Activated naive CD4-positive, alpha-beta T cell treated with Interleukin-2 at 50 U/mL for 16 hours (primary cell): ENCODE measurements at regions not wholly inside any gene's neighbourhood (a gene's known extent, or its start where the extent isn't known, plus 50 kb on each side); places are given as distances from the start of the nearest gene placed in this dataset.

ENCODE experiments used
- DNase-seq: peaks from one replicate; pipeline ENCODE4 v3.0.0-alpha.2; 2020

DNA sequence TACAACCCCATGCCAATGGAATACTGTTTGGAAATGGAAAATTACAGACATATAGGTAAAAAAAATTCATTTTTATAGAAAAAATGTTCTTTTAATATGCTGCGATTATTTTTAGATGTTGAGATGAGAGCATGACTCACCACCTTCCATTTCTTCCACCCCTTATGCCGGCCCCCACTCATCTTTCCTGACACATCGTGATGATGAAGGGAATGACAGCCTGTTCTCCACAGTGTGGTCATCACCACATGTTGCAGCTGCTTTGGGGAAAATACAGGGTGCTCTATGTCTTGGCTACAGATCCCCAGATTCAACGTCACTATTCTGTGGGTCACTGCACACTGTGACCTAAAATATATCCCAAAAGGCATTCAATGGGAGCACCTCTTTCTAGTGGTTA is 916.2 kb downstream of the METTL15 start:
- DNase-seq, result no peak

GRCh38 chr11:29023761-29024160 is 915.6 kb downstream of the METTL15 start:
- no peak for DNase-seq

GRCh38 chr11:29022676-29023075 is 914.5 kb downstream of the METTL15 start:
- DNase-seq, result no peak

DNA sequence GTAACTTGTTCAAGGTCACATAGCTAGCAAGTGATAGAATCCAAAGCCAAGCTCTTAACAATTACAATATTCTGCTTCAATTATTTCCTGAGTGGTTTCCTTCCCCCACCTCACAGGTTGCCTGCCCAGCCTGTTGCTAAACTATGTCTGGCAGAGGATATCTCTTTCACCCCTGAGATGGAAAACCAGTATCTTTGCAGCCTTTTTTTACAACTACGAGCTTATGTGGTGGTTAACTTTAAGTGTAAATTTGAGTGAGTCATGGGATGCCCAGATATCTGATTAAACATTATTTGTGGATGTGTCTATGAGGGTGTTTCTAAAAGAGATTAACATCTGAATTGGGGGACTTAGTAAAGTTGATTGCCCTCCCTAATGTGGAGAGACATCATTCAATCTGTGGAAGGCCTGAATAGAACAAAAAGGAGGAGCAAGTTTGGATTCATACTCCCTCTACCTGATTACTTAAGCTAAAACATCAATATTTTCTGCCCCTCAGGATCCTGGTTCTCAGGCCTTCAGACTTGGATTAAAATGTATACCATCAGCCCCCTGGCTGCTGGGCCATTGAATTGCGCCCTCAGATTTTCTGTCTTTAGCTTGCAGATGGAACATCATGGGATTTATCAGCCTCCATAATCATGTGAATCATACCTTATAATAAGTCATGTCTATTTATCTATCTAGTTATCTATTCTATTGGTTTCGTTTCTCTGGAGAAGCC is 911.9 kb downstream of the METTL15 start:
- no peak for DNase-seq

DNA sequence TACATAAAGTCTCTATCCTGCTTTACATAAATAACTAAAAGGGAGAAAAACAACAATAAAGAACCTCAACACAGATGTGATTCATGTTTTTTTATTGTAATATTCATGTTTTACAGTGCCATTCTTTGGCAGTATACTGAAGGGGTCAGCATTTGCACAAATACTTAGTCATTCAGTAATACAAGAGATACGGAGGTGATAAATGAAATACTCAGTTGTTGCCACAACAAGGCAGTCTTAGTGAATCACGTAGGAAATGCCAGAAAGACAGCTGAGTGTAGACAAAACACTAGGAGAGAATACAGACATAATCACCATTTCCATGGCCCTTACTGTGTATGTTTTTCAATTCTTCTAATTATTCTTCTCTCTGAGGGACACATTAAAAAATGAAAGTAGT is 910.4 kb downstream of the METTL15 start:
- DNase-seq, result no peak

GRCh38 chr11:29017941-29018340 is 909.8 kb downstream of the METTL15 start:
- DNase-seq, result no peak

DNA sequence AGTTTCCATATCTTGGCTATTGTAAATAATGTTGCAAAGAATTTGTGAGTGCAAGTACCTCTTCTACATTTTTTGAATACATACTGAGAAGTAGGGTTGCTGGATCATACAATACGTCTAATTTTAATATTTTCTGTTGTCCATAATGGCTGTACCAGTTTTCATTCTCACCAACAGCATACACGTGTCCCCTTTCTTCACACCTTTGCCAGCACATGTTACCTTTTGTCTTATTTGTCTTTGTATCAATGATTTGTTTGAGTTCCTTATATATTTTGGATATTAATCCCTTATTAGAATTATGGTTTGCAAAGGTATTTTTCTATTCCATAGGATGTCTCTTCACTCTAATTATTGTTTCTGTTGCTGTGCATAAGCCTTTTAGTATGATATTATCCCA is 904.3 kb downstream of the METTL15 start:
- DNase-seq, result no peak

DNA sequence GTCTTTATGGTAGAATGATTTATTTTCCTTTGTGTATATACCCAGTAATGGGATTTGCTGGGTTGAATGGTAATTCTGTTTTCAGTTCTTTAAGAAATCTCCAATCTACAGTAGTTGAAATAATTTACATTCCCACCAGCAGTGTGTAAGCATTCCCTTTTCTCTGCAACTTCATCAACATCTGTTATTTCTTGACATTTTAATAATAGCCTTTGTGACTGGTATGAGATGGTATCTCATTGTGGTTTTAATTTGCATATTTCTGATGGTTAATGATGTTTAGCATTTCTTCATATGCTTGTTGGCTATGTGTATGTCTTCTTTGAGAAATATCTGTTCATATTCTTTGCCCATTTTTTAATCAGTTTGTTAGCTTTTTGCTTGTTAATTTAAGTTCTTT is 901.2 kb downstream of the METTL15 start:
- DNase-seq, result no peak

- DNase-seq, result no peak
Measured at GRCh38 chr11:29008481-29008880, 900.3 kb downstream of the METTL15 start.

- DNase-seq, result no peak
Measured at GRCh38 chr11:29006668-29007067, 898.5 kb downstream of the METTL15 start.

DNA sequence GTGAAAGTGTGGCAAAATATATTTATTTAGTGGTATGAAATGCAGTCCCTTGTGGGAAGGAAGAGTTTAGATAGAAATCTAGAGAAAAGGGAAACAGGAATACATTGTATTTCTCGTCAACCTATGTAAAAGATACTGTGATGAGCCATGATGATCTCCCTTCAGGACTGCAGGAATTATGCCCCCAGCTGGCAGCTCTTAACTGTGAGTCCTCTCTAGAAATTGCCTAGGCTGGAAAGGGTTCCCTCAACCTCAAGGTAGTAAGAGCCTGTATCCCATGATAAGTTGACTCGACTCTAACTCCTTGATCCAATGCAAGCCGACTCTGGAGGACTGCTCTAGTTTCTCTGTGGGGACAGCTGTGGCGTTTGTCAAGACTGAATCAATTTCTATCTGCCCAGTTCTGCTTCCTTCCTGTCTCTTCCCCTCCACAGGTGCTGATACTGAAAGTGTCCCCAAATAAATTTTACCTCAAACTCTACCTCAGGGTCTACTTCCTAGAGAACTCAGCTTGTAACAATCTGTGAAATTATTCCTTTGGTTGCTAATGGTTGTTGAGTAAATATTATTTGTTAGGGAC is 897.3 kb downstream of the METTL15 start:
- no peak for DNase-seq

- DNase-seq, result no peak
Measured at GRCh38 chr11:29002816-29003215, 894.6 kb downstream of the METTL15 start.

DNA sequence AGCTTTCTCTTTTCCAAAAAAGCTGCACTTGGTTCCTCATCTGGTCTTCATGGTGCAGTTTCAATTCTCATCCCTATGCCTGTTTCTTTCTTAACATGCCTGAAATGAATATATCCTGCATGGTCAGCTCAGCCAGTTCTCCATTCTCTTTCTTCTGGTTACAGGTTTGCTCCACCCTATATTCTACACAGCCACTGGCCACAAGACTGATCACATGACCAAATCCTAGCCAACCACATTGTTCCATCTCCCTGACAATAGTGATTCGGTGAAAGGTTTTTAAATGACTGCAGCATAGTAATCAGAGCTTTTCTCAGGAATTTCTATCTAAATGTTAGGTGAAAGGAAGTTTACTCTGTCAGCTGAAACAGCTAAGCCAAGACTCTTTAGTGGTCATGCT is 891.4 kb downstream of the METTL15 start:
- DNase-seq, result no peak

- no peak for DNase-seq
Measured at GRCh38 chr11:28992996-28993395, 884.8 kb downstream of the METTL15 start.

DNA sequence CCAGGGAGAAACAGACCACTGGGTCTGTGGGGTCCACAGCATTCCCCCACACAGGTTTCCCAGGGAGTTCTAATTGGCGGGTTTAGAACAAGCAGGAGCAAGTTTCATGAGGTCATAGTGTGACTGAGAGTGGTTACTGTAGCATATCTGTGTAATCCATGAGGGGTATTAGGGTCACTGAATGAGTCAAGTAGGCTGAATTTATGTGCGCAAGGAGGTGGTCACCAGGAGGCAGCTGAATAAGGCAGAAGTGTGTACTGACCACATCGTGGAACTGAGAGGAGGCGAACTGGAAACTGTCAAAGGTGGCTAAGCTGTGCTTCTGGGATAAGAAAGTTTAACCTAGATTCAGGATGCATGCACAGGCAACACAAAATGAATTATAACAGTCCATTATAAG is 876.0 kb downstream of the METTL15 start:
- no peak for DNase-seq

DNA sequence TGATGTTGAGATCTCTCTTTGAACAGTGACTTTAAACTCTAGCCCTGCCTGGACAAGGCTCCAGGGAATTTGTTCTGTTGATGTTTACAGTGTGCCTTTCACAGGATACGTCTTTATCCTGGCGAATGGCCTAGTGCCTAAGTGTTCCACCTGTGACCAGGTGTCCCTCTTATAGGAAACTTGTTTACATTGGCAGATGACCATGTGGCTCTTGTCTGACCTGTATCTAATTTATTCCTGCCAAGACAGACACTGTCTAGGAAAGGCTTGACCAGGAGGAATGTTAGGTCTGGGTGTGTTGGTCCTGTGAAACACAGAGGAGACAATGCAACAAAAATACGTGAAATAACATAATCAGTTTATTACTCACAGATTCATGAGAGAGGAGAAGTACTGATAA is 875.6 kb downstream of the METTL15 start:
- DNase-seq, result no peak

- no peak for DNase-seq
Measured at GRCh38 chr11:28981381-28981780, 873.2 kb downstream of the METTL15 start.

DNA sequence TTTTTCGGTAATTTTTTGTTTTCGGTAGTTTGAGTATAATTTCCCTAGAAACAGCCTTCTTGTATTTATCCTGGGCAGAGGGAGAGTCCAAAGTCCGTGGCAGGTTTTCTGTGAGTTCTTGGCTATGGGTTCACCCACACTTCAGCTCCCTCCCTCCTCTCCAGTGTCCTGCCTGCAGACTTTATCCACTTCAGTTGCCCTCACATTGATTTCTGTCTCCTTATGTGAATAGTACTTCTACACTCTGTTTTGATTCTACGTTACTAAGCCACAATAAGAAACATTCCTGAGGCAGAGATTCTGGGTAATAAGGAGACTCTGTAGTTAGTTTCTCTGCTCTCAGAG is 868.6 kb downstream of the METTL15 start:
- no peak for DNase-seq

DNA sequence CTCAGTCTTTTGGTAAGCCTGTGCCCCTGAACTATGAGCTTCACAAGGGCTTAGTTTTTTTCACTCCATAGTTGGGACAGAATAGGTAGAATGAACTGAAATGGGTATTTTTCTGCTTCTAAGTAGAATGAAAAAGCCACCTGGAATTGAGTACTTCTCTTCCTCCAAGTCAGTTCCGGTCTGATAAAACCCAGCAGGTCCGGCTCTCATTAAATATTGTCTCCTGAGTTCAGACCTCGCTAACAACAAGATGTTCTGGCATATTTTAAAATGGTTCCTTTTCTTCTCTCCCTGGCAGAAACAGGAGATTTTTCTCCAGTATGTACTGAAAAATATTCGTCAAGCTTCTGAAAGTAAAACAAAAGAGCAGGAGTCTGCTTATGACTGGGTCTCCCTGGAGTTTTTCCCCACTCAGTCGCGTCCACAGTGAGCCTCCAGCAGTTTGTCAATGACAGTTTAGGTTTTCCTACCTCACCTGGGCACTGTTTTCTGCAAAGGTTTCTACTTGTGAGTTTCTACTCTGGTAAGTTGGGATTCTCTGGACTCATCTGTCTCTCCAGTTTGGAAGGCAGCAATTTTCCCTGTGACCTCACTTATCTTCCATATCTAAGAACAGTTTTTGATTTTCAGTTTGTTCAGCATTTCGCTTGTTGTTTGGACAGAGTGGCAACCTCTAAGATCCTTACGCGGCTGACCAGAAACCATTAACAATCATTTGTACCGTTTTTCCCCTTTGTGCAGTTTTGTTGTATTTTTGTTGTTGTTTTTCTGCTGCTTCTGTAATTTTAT is 868.0 kb downstream of the METTL15 start:
- DNase-seq, result no peak

DNA sequence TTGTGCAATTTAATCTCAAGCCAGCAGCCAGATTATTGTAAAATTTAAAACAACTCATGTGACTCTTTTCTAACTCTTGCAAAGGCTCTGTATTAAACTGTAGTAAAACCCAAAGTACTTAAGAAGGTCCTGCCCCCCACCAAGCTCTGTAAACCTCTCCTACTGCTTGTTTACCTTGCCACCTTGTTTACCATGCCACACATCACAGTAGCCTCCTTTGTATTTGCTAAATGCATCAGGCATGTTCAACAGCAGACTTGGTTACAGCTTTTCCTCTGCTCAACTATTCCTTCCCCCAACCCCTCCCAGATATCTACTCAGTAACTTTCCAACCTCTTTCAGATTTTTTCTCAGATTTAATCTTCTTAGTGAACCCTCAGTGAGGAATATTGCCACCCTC is 861.6 kb downstream of the METTL15 start:
- no peak for DNase-seq

DNA sequence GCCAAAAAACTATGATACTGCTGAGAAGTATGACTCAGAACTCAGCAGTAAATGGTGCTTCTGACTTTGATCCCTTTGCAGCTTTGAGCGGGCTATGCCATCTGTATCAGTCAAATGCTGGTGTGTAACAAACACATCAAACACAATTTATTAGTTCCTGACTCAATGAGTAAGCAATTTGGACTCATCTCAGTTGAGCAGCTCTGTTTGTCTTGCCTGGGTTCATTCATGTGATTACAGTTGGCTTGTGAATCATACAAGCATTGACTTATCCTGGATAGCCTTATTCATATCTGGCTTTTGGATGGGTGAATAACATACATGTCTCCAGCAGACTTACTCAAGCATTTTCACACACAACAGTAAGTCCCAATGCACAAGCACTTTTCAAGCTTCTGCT is 858.8 kb downstream of the METTL15 start:
- DNase-seq, result no peak

GRCh38 chr11:28965819-28966218 is 857.6 kb downstream of the METTL15 start:
- no peak for DNase-seq

DNA sequence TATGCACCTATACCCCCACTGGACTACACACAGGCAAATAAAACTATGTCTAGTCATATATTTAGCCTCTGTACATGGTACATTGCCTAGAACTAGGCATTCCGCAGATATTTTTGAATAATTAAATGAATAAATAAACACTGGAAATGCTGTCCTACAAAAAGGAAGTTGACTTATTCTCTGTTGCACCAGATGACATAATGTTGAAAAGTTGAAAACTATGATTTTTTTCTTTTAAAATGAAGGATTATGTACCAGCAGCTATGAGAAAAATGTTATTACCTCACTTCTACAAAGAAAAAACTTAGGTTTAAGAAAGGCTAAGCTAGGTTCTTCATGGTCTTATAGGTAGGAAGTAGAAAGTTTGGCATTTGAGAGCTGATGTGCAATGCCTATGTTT is 856.6 kb downstream of the METTL15 start:
- no peak for DNase-seq

GRCh38 chr11:28963187-28963586 is 855.0 kb downstream of the METTL15 start:
- DNase-seq, result no peak
